Activated T-cell treated with anti-CD3 and anti-CD28 coated beads, Interleukin-2, amount 50 U/mL, for 72 hours (primary cell): ENCODE measurements at regions not wholly inside any gene's neighbourhood (a gene's known extent, or its start where the extent isn't known, plus 50 kb on each side); places are given as distances from the start of the nearest gene placed in this dataset.
"Not testable (repeated sequence)": the region's sequence is repeated elsewhere in the genome, so short reads cannot be mapped to it uniquely, and the experiment has no call there.

Experiments used
- ATAC-seq, 2 donors: fragments of 150-1000 bp; cut with Tn5 transposase; replicated peaks in 1 of 2; 2 replicates each; pipeline ENCODE4 v1.10.0; 2021; ENCODE audit warnings: moderate library complexity in 2 of 2, mild to moderate bottlenecking in 1 of 2
- DNase-seq, 2 donors: peaks; one replicate each; pipeline ENCODE4 v3.0.0; 2021 to 2022; ENCODE audit warnings: mixed read lengths in 1 of 2
- H3K27ac Mint-ChIP-seq: one replicate; pipeline ENCODE4 v1.8.0; 2022; ENCODE audit warnings: mild to moderate bottlenecking, moderate library complexity, mixed read lengths
- H3K27me3 Mint-ChIP-seq: one replicate; pipeline ENCODE4 v1.8.0; 2022; ENCODE audit warnings: low read depth, mixed read lengths
- H3K36me3 Mint-ChIP-seq, 2 donors: one replicate each; pipeline ENCODE4 v1.8.0; 2022; ENCODE audit warnings: mixed read lengths in 2 of 2, mild to moderate bottlenecking in 1 of 2; ENCODE audit not compliant: insufficient read depth in 2 of 2
- H3K4me1 Mint-ChIP-seq: one replicate; pipeline ENCODE4 v1.8.0; 2022; ENCODE audit warnings: low read depth, mixed read lengths
- H3K4me3 Mint-ChIP-seq, 2 donors: one replicate each; pipeline ENCODE4 v1.8.0; 2022; ENCODE audit warnings: mild to moderate bottlenecking in 2 of 2, mixed read lengths in 2 of 2, moderate library complexity in 2 of 2
- H3K9me3 Mint-ChIP-seq, 2 donors: one replicate each; pipeline ENCODE4 v1.8.0; 2022; ENCODE audit warnings: mixed read lengths in 2 of 2

- ATAC-seq (no peak), DNase-seq (no peak)
- no peak overlapping the region for H3K4me3 Mint-ChIP-seq
- H3K4me1 Mint-ChIP-seq, result no peaks in the 10 kb centered on the region
- H3K36me3 Mint-ChIP-seq, result no peaks in the 10 kb centered on the region
- no peak overlapping the region for H3K27ac Mint-ChIP-seq
- H3K27me3 Mint-ChIP-seq, result no peaks in the 10 kb centered on the region
- H3K9me3 Mint-ChIP-seq, result no peaks in the 10 kb centered on the region
These were observed 737.2 kb upstream of the GJE1 start for GRCh38 chr6:141395443-141396008.

- Mint-ChIP-seq H3K9me3 (no peaks in the 10 kb centered on the region), H3K27me3 (no peaks in the 10 kb centered on the region), H3K27ac (no peak overlapping the region), H3K36me3 (no peaks in the 10 kb centered on the region), H3K4me3 (no peak overlapping the region), H3K4me1 (no peaks in the 10 kb centered on the region)
- no peak for DNase-seq
- no peak for ATAC-seq
These were observed 738.1 kb upstream of the GJE1 start for GRCh38 chr6:141394565-141395051.

- Mint-ChIP-seq H3K27ac (no peak overlapping the region), H3K9me3 (no peaks in the 10 kb centered on the region), H3K4me3 (no peak overlapping the region), H3K4me1 (no peaks in the 10 kb centered on the region), H3K27me3 (no peaks in the 10 kb centered on the region), H3K36me3 (no peaks in the 10 kb centered on the region)
- ATAC-seq (no peak), DNase-seq (no peak)
These were observed 738.6 kb upstream of the GJE1 start for GRCh38 chr6:141394125-141394536.

GRCh38 chr6:141393405-141394124 lies 739.2 kb upstream of the GJE1 start:
- ATAC-seq, result no peak
- Mint-ChIP-seq H3K4me1 (no peaks in the 10 kb centered on the region), H3K27me3 (no peaks in the 10 kb centered on the region)

GRCh38 chr6:141391135-141391534 lies 741.6 kb upstream of the GJE1 start:
- H3K4me3 Mint-ChIP-seq, DNase-seq, H3K4me1 Mint-ChIP-seq, H3K27me3 Mint-ChIP-seq, H3K36me3 Mint-ChIP-seq, H3K27ac Mint-ChIP-seq, H3K9me3 Mint-ChIP-seq, ATAC-seq: not testable (repeated sequence)

More at GRCh38 chr6:141393405-141394124, 739.2 kb upstream of the GJE1 start:
- Mint-ChIP-seq H3K27ac (no peak overlapping the region), H3K4me3 (no peak overlapping the region), H3K36me3 (no peaks in the 10 kb centered on the region), H3K9me3 (no peaks in the 10 kb centered on the region)
- DNase-seq, result no peak

- Mint-ChIP-seq H3K27ac (no peak overlapping the region), H3K4me3 (no peak overlapping the region), H3K27me3 (no peaks in the 10 kb centered on the region), H3K9me3 (no peaks in the 10 kb centered on the region), H3K36me3 (no peaks in the 10 kb centered on the region), H3K4me1 (no peaks in the 10 kb centered on the region)
- no peak for DNase-seq
- no peak for ATAC-seq
These were observed 744.1 kb upstream of the GJE1 start for GRCh38 chr6:141388666-141389065.

GRCh38 chr6:141370438-141370837 lies 762.3 kb upstream of the GJE1 start:
- Mint-ChIP-seq H3K4me3 (no peak overlapping the region), H3K36me3 (peaks cover 0 to 1% of the 10 kb centered on the region in 2 donors), H3K27ac (no peak overlapping the region), H3K4me1 (no peaks in the 10 kb centered on the region), H3K27me3 (no peaks in the 10 kb centered on the region), H3K9me3 (peaks cover 0 to 2% of the 10 kb centered on the region in 2 donors)
- DNase-seq (no peak), ATAC-seq (no peak)

- not testable (repeated sequence) for ATAC-seq, H3K27me3 Mint-ChIP-seq, H3K4me3 Mint-ChIP-seq, H3K36me3 Mint-ChIP-seq, H3K27ac Mint-ChIP-seq, H3K9me3 Mint-ChIP-seq, DNase-seq, H3K4me1 Mint-ChIP-seq
These were observed 765.9 kb upstream of the GJE1 start for GRCh38 chr6:141366796-141367195.

- H3K27me3 Mint-ChIP-seq, result no peaks in the 10 kb centered on the region
- no peaks in the 10 kb centered on the region for H3K9me3 Mint-ChIP-seq
- no peak for DNase-seq
- no peak for ATAC-seq
- no peak overlapping the region for H3K27ac Mint-ChIP-seq
- no peak overlapping the region for H3K4me3 Mint-ChIP-seq
- H3K4me1 Mint-ChIP-seq, result no peaks in the 10 kb centered on the region
- H3K36me3 Mint-ChIP-seq, result no peaks in the 10 kb centered on the region
These were observed 768.0 kb upstream of the GJE1 start for GRCh38 chr6:141364694-141365093.

- H3K27me3 Mint-ChIP-seq, result no peaks in the 10 kb centered on the region
- no peak overlapping the region for H3K27ac Mint-ChIP-seq
- DNase-seq, result no peak
- no peaks in the 10 kb centered on the region for H3K4me1 Mint-ChIP-seq
- no peaks in the 10 kb centered on the region for H3K9me3 Mint-ChIP-seq
- no peak for ATAC-seq
- no peak overlapping the region for H3K4me3 Mint-ChIP-seq
- H3K36me3 Mint-ChIP-seq, result no peaks in the 10 kb centered on the region
These were observed 768.5 kb upstream of the GJE1 start for GRCh38 chr6:141364232-141364631.

GRCh38 chr6:141361559-141361958 lies 771.2 kb upstream of the GJE1 start:
- DNase-seq, result no peak
- H3K27ac Mint-ChIP-seq, result no peak overlapping the region
- H3K4me1 Mint-ChIP-seq, result no peaks in the 10 kb centered on the region
- H3K27me3 Mint-ChIP-seq, result no peaks in the 10 kb centered on the region
- no peak overlapping the region for H3K4me3 Mint-ChIP-seq
- H3K9me3 Mint-ChIP-seq, result peaks cover 0 to 2% of the 10 kb centered on the region in 2 donors
- H3K36me3 Mint-ChIP-seq, result no peaks in the 10 kb centered on the region
- no peak for ATAC-seq

- ATAC-seq (no peak), DNase-seq (no peak)
- Mint-ChIP-seq H3K4me3 (no peak overlapping the region), H3K27ac (no peak overlapping the region), H3K4me1 (no peaks in the 10 kb centered on the region), H3K9me3 (peaks cover 2% of the 10 kb centered on the region in 2 donors), H3K27me3 (no peaks in the 10 kb centered on the region), H3K36me3 (no peaks in the 10 kb centered on the region)
These were observed 772.8 kb upstream of the GJE1 start for GRCh38 chr6:141359953-141360352.

- H3K36me3 Mint-ChIP-seq, result no peaks in the 10 kb centered on the region
- H3K4me3 Mint-ChIP-seq, result no peak overlapping the region
- H3K9me3 Mint-ChIP-seq, result peaks cover 2% of the 10 kb centered on the region in 2 donors
- no peak overlapping the region for H3K27ac Mint-ChIP-seq
- DNase-seq, result no peak
- ATAC-seq, result no peak
- no peaks in the 10 kb centered on the region for H3K27me3 Mint-ChIP-seq
- no peaks in the 10 kb centered on the region for H3K4me1 Mint-ChIP-seq
These were observed 778.4 kb upstream of the GJE1 start for GRCh38 chr6:141354191-141354955.
